ENCODE measurements at regions not wholly inside any gene's neighbourhood (a gene's known extent, or its start where the extent isn't known, plus 50 kb on each side); places are given as distances from the start of the nearest gene placed in this dataset.

- no peak for DNase-seq (ENCODE audit: low read depth, low spot score)
- in situ Hi-C loops (cut with HindIII; ENCODE audit: low sequenced_read_pairs): no loop called here
- H3K4me3 ChIP-seq (ENCODE audit: low read depth, low read length): no peak overlapping the region
- TF ChIP-seq CTCF (IDR thresholded peaks at IDR 0.05; ENCODE audit: low read depth, low read length): no peak
Observed at GRCh38 chr7:22640269-22640668, 86.7 kb upstream of the IL6 start.

GRCh38 chr7:22639396-22639795 lies 87.6 kb upstream of the IL6 start:
- in situ Hi-C loops (cut with HindIII; ENCODE audit: low sequenced_read_pairs): no loop called here
- no peak overlapping the region for H3K4me3 ChIP-seq (ENCODE audit: low read depth, low read length)
- no peak for TF ChIP-seq CTCF (IDR thresholded peaks at IDR 0.05; ENCODE audit: low read depth, low read length)
- DNase-seq (ENCODE audit: low read depth, low spot score): no peak

- DNase-seq (ENCODE audit: low read depth, low spot score): no peak
- TF ChIP-seq CTCF (IDR thresholded peaks at IDR 0.05; ENCODE audit: low read depth, low read length): no peak
- in situ Hi-C loops (cut with HindIII; ENCODE audit: low sequenced_read_pairs): no loop called here
- H3K4me3 ChIP-seq (ENCODE audit: low read depth, low read length): no peak overlapping the region
Observed at GRCh38 chr7:22635349-22635748, 91.7 kb upstream of the IL6 start.

- TF ChIP-seq CTCF (IDR thresholded peaks at IDR 0.05; ENCODE audit: low read depth, low read length): no peak
- in situ Hi-C loops (cut with HindIII; ENCODE audit: low sequenced_read_pairs): no loop called here
- H3K4me3 ChIP-seq (ENCODE audit: low read depth, low read length): no peak overlapping the region
- DNase-seq (ENCODE audit: low read depth, low spot score): no peak
Observed at GRCh38 chr7:22633954-22634474, 93.0 kb upstream of the IL6 start.

- no peak overlapping the region for H3K4me3 ChIP-seq (ENCODE audit: low read depth, low read length)
- no peak for TF ChIP-seq CTCF (IDR thresholded peaks at IDR 0.05; ENCODE audit: low read depth, low read length)
- in situ Hi-C loops (cut with HindIII; ENCODE audit: low sequenced_read_pairs): no loop called here
- no peak for DNase-seq (ENCODE audit: low read depth, low spot score)
Observed at GRCh38 chr7:22633286-22633953, 93.6 kb upstream of the IL6 start.

- no peak for TF ChIP-seq CTCF (IDR thresholded peaks at IDR 0.05; ENCODE audit: low read depth, low read length)
- in situ Hi-C loops (cut with HindIII; ENCODE audit: low sequenced_read_pairs): no loop called here
- no peak overlapping the region for H3K4me3 ChIP-seq (ENCODE audit: low read depth, low read length)
- DNase-seq (ENCODE audit: low read depth, low spot score): no peak
Observed at GRCh38 chr7:22632674-22633073, 94.3 kb upstream of the IL6 start.

All from astrocyte of the spinal cord (primary cell).